Ovary (tissue), 3 donors: ENCODE measurements at regions not wholly inside any gene's neighbourhood (a gene's known extent, or its start where the extent isn't known, plus 50 kb on each side); places are given as distances from the start of the nearest gene placed in this dataset.

ENCODE experiments used
- CTCF ChIP-seq, 3 donors: fragments of 450-650 bp in 2 of 3; fragments of 200-600 bp in 1 of 3; IDR thresholded peaks; one replicate each; pipeline versions ENCODE4 v1.5.1 to v1.8.0; 2016 to 2022; ENCODE audit warnings: antibody characterized with exemption in 3 of 3, mild to moderate bottlenecking in 1 of 3
- EP300 ChIP-seq: sonication (generic); formaldehyde crosslinking; IDR thresholded peaks from one replicate; pipeline ENCODE4 v1.6.1; 2017; ENCODE audit warnings: antibody characterized with exemption
- POLR2A ChIP-seq: fragments of 450-650 bp; IDR thresholded peaks from one replicate; pipeline ENCODE4 v1.6.1; 2017; ENCODE audit warnings: antibody characterized with exemption, mild to moderate bottlenecking, moderate library complexity
- donor health status: DM: no; HTN: no; CAD: no.

- TF ChIP-seq CTCF (IDR thresholded peaks at IDR 0.05), result no peak
- no peak for TF ChIP-seq POLR2A
- TF ChIP-seq EP300, result no peak
Measured at GRCh38 chr6:74997646-74998045, 208.2 kb downstream of the COL12A1 start.
